ENCODE measurements at regions not wholly inside any gene's neighbourhood (a gene's known extent, or its start where the extent isn't known, plus 50 kb on each side); places are given as distances from the start of the nearest gene placed in this dataset.

- TF ChIP-seq, protein P1, sequence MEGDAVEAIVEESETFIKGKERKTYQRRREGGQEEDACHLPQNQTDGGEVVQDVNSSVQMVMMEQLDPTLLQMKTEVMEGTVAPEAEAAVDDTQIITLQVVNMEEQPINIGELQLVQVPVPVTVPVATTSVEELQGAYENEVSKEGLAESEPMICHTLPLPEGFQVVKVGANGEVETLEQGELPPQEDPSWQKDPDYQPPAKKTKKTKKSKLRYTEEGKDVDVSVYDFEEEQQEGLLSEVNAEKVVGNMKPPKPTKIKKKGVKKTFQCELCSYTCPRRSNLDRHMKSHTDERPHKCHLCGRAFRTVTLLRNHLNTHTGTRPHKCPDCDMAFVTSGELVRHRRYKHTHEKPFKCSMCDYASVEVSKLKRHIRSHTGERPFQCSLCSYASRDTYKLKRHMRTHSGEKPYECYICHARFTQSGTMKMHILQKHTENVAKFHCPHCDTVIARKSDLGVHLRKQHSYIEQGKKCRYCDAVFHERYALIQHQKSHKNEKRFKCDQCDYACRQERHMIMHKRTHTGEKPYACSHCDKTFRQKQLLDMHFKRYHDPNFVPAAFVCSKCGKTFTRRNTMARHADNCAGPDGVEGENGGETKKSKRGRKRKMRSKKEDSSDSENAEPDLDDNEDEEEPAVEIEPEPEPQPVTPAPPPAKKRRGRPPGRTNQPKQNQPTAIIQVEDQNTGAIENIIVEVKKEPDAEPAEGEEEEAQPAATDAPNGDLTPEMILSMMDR (IDR thresholded peaks at IDR 0.05) = no peak
- TF ChIP-seq EZH2 (IDR thresholded peaks at IDR 0.05) = no peak
These were observed 1160.1 kb downstream of the GATA3 start for GRCh38 chr10:9214618-9215017.

All from neural progenitor cell (in vitro differentiated cells).